ENCODE measurements at regions not wholly inside any gene's neighbourhood (a gene's known extent, or its start where the extent isn't known, plus 50 kb on each side); places are given as distances from the start of the nearest gene placed in this dataset.

GRCh38 chr9:82271106-82271561, 282.6 kb downstream of the SPATA31D1 start:
- no peak for TF ChIP-seq POLR2A (IDR thresholded peaks at IDR 0.05)
- TF ChIP-seq, protein P1, sequence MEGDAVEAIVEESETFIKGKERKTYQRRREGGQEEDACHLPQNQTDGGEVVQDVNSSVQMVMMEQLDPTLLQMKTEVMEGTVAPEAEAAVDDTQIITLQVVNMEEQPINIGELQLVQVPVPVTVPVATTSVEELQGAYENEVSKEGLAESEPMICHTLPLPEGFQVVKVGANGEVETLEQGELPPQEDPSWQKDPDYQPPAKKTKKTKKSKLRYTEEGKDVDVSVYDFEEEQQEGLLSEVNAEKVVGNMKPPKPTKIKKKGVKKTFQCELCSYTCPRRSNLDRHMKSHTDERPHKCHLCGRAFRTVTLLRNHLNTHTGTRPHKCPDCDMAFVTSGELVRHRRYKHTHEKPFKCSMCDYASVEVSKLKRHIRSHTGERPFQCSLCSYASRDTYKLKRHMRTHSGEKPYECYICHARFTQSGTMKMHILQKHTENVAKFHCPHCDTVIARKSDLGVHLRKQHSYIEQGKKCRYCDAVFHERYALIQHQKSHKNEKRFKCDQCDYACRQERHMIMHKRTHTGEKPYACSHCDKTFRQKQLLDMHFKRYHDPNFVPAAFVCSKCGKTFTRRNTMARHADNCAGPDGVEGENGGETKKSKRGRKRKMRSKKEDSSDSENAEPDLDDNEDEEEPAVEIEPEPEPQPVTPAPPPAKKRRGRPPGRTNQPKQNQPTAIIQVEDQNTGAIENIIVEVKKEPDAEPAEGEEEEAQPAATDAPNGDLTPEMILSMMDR (IDR thresholded peaks at IDR 0.05), result no peak

Measured in testis (tissue), 2 donors.